ENCODE measurements at regions not wholly inside any gene's neighbourhood (a gene's known extent, or its start where the extent isn't known, plus 50 kb on each side); places are given as distances from the start of the nearest gene placed in this dataset.

DNA sequence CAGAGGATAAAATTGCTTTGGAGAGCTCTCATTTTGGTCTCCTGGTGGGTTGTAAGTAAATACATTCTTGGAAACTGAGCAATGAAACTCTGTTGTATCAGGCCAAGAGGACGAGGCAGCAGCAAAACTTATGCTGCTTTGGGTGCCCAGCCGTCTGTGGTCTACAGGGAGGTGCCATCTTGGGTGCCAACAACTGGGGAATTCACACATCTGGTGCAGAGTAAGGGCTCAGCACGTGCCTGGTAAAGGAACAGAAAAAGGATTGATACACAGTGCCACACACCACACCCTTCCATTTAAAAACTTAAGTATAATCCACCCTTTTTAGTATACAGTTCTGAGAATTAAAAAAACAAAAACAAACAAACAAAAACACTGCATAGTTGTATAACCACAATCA lies 221.9 kb downstream of the TSN start:
- TF ChIP-seq ZNF274 (IDR thresholded peaks at IDR 0.05; ENCODE audit: low read depth, low read length) = no peak
- no peak overlapping the region for H3K4me3 ChIP-seq (ENCODE audit: low read length)

DNA sequence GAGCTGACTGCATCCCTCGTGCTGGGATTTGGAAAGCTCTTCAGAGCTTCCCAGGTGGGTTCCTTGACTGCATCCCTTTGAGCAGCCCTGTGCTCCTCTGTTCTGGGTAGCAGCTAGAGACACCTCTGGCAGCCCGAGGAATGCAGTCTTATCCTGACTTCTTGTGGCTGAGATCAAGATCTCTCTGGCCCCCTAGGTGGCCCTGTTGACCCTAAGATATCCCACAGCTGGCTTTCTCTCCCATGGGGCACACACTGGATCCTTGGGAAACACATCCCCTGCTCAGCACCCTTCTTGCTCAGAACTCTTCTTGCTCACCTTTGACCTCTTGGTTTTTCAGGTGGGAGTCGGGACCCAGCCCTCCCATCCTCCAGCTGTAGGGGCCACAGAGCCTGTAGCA lies 237.2 kb downstream of the TSN start:
- no peak for TF ChIP-seq ZNF274 (IDR thresholded peaks at IDR 0.05; ENCODE audit: low read depth, low read length)
- no peak overlapping the region for H3K4me3 ChIP-seq (ENCODE audit: low read length)

DNA sequence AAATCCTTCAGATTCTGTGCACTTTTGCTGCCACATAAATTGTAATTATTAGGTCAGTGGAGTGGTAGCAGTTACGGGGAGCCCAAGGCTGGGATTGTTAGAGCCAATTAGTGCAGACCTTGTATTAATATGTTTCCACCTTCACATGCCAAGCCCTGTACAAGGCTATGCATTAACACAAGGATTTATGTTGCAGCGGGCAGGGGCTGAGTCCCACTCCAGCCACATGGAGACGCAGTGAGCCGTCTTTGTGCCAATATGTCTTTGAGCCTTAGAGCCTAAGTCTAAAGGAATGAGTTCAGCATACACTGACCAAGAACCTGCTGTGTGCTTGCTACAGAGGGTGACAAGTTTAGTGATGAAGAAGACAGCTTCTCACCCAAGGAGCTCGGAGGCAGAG lies 238.2 kb downstream of the TSN start:
- no peak for TF ChIP-seq ZNF274 (IDR thresholded peaks at IDR 0.05; ENCODE audit: low read depth, low read length)
- H3K4me3 ChIP-seq (ENCODE audit: low read length) = no peak overlapping the region

DNA sequence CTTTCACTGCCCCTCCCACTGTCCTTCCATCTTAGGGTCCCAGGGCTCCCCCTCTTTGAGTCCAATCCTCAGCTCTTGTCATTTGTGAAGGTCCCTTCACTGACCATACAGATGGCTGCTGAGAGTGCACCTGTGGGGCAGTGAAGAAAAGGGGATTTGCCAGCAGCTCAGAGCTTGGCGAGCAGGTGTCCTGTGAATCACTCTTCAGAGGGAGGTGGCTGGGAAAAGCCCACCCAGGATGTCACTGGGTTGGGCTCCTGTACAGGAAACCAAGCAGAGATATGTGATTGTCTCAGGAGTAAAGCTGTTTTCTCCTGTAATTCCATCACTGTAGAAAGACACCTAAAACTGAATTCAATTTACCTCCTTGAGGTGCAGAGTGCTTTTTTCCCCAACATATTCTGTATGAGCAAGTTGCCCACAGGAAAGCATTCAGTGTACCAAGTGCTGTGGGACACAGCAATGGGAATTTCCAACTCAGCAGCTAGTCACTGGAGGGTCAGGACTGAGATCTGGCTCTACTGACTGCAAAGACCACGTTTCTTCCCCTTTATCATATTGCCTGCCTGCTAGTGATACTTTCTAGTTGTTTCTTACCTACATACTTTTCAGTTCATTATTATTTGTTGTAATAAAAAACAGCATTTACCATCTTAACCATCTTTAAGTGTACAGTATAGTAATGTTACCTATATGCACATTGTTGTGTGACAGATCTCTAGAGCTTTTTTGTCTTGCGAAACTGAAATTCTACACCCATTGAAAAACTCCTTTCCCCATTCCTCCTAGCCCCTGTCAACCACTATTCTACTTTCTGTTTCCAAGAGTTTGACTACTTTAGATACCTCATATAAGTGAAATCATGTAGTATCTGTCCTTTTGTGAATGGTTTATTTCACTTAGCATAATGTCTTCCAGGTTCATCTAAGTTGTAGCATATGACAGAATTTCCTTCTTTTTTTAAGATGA lies 239.1 kb downstream of the TSN start:
- H3K4me3 ChIP-seq (ENCODE audit: low read length) = no peak overlapping the region
- TF ChIP-seq ZNF274 (IDR thresholded peaks at IDR 0.05; ENCODE audit: low read depth, low read length) = no peak

DNA sequence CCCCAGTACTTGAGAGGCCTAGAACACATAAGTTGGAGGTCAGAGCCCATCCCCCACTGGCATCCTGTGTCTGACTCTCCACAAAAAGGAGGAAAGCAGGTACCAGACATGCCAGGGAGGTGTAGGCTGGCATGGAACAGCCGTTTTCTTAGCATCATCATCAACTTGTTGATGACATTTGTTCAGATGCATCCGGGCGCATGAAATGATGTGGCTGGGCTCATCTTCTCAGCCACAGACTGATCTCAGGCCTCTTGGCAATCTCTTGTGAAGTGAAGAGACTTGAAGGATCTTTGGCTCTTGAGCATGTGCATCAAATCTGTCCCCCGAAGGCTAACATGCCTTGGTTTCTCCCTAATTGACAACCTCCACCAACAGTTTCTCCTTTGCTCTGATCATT lies 243.3 kb downstream of the TSN start:
- H3K4me3 ChIP-seq (ENCODE audit: low read length) = no peak overlapping the region
- TF ChIP-seq ZNF274 (IDR thresholded peaks at IDR 0.05; ENCODE audit: low read depth, low read length) = no peak

DNA sequence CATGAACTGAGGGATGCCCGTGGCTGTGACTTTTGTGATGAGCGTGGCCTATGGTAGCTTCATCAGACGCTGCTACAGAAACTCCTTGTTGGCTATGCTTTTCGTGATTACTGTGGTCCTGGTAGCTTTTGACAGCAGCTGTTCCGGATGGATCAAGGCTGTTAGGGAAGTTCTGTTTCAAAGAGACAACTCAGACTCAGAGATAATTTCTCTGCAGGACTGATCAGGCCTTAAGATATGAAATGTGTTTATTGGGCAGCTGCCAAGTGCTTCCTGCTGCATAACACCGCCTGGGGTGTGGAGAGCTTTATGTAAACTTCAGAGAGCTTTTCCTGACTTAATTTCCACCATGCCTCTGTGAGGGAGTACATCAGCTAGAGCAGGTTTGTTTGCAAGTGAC lies 243.8 kb downstream of the TSN start:
- TF ChIP-seq ZNF274 (IDR thresholded peaks at IDR 0.05; ENCODE audit: low read depth, low read length) = no peak

DNA sequence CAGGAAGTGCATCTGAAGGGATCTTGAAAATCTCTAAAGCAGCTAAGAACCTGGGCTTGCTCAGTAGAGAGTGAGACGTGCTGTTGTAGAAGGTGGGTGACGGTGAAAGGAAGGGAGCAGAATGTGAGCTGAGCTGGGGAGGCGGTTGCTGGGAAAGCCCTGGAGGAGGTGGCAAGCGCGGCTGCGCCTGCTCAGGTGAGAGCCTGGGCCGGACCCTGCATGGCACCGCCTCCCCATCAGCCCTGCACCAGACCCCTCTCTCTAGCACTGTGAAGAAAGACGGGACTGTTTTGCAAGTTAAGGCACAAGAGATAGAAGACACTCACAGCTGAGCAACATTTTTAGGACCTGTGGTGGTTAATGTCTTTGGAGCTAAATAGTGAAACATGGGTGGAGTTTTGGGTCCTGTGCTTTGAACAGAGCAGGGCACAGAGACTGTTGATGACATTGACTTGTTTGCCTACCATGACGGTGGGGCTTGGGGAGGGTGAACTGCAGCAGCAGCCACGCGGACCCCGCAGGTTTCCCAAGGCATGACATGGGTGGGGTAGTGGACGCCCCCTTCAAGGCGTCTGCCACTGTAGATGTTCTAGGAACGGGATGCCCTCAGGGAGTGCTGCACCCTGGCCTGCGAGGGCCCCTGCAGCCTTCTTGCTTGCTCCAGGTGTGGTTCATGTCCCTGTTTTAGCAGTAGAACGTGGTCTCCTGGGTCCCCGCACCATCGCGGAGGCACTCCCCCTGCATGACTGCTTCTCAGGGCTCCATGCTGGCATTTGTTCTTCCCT lies 245.3 kb downstream of the TSN start:
- no peak for TF ChIP-seq ZNF274 (IDR thresholded peaks at IDR 0.05; ENCODE audit: low read depth, low read length)
- H3K4me3 ChIP-seq (ENCODE audit: low read length) = no peak overlapping the region

More for the DNA sequence above, 243.8 kb downstream of the TSN start:
- no peak overlapping the region for H3K4me3 ChIP-seq (ENCODE audit: low read length)

DNA sequence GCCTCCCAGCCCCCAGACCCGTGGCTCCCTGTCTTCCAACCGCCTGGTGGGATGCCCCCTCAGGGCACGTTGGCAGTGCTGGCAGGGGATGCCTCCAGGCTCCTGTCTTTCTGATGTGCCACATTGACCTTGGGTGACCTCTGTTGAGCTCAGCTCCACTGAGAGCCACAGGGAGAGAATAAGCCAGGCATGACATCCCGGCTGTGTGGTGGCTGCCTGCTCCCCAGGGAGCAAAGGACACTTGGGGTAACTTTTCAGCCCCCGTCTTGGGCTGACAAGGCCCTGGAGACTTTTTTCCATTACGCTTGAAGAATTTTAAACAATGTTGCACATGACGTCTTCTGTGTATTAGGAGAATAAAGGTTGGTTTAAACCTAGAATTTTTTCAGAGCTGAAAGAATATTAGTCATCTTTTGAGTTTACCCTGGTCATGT lies 246.0 kb downstream of the TSN start:
- TF ChIP-seq ZNF274 (IDR thresholded peaks at IDR 0.05; ENCODE audit: low read depth, low read length) = no peak
- no peak overlapping the region for H3K4me3 ChIP-seq (ENCODE audit: low read length)

DNA sequence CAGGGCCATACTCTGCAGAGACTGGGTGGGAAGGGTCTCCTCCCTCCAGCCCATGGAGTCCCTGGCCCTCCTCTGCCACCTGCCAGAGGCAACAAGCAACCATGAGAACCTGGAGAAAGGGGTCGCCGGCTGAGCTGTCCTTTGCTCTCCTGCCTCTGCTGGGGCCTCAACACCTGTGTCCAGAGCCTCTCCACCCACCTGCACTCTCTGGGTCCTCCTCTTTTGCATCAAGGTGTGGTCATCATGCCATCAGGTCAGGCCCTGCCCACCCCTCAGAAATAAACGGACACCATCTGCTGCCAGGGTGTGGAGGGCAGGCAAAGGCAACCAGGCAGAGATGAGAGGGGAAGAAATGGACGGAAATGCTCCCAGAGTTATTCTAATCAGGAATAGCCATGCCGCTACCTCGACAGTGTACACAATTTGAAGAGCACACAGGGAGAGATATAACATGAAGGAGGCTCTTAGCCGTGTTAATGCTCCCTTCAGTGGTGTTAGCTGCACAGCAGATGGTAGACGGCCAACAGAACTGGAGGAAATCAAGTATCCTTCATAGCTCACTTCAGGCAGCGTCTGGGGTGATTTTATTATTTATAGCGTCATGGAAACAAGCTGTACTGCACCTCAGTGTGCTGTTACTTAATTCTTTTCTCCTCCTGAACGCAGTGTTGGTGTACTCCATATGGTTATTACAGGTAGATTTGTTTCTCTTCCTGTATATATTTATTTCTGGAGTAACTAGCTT lies 247.9 kb downstream of the TSN start:
- TF ChIP-seq ZNF274 (IDR thresholded peaks at IDR 0.05; ENCODE audit: low read depth, low read length) = no peak
- H3K4me3 ChIP-seq (ENCODE audit: low read length) = no peak overlapping the region

DNA sequence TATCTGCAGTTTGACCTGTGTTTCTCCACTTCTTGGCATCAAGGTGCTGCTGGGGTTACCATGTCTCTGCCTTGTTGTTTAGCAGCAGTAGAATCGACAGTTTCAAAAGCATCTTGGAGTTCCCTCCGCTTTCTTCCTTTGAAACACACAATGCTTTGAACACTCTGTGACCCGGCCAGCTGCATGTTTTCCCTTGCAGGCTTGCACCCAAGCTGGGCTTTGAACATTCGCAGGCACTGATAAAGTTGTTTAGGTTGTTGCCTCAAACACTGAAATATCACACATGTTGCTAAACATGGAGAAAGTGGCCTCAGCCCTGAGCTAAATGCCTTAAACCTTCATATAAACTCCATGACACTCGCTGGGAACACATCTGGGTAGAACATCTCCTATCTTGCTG lies 251.7 kb downstream of the TSN start:
- H3K4me3 ChIP-seq (ENCODE audit: low read length) = no peak overlapping the region
- TF ChIP-seq ZNF274 (IDR thresholded peaks at IDR 0.05; ENCODE audit: low read depth, low read length) = no peak

DNA sequence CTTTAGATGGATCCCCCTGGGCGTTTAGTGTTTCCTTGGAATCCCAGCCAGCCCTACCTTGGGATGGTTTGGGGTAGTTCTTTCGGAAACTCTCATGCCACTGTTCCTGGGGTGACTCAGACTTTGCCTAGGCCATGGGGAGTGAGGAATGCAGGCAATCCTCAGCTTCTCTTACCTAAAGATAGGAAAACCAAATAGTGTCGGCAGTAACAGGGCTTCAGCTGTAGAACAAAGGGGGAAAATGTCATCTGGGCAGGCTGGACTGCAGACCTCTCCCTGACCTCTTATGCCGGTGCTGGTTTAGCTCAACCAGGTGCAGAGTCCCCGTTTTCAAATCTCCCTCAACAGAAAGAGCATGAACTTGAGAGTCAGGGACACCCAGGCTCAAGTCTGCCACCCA lies 252.1 kb downstream of the TSN start:
- no peak overlapping the region for H3K4me3 ChIP-seq (ENCODE audit: low read length)
- TF ChIP-seq ZNF274 (IDR thresholded peaks at IDR 0.05; ENCODE audit: low read depth, low read length) = no peak

DNA sequence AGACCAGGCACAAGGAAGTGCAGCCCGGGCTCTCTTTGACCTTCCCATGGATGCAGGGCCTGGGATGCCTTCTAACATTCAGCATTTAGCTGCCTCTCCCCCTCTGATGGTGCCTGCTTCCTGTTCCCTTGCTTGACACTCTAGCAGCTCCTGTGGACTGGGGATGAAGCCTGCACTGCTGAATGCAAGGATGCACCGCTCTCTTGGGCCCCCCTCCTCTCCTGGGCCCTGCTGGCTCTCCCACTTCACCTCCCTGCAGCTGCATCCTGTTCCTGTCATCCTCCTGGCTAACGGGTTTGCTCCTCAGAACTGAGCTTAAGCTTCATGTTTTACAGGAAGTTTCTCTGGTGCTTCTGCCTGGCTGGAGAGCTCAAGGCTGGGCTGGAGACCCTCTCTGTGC lies 254.1 kb downstream of the TSN start:
- H3K4me3 ChIP-seq (ENCODE audit: low read length) = no peak overlapping the region
- TF ChIP-seq ZNF274 (IDR thresholded peaks at IDR 0.05; ENCODE audit: low read depth, low read length) = no peak

DNA sequence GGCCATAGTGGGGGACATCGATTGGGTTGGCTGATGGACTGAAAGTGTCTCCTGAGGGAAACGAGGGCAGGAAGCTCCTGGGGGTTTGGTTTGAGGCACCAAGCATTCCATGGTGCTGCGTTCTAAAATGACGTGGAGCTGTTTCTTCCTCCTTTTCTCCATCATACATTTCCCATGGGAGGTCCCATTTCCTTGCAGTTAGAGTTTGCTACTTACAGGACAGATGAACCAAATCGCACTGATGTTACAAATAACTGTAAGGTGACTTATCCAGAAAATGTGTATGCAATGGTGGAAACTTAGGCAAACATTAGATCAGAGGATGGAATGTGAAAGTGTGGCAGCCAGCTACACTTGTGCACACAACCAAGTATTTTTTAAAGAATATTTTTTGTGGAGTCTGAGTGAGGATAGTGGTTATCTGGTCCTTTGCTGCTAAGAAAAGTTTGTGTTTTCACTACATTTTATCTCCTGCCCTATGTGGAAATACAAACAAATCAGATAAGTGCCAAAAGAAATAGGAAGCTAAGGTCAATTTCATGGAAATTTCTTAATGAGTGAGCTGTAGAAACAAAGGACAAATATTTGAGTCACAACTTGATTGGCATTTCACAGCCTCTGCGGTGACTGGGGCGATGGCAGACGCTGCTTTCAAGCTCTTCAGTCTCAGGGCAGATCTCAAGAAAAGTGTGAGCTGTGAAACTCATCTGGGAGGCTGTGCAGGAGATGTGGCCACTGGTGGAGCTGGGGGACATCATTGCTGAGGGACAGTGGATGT lies 256.2 kb downstream of the TSN start:
- H3K4me3 ChIP-seq (ENCODE audit: low read length) = no peak overlapping the region
- no peak for TF ChIP-seq ZNF274 (IDR thresholded peaks at IDR 0.05; ENCODE audit: low read depth, low read length)
